GM10248 (cell line): ENCODE measurements at regions not wholly inside any gene's neighbourhood (a gene's known extent, or its start where the extent isn't known, plus 50 kb on each side); places are given as distances from the start of the nearest gene placed in this dataset.

ENCODE experiments used
- CTCF ChIA-PET: fragments of 300-600 bp; sonication (Branson Sonifier 250); formaldehyde crosslinking; extraction: SDS; loops from one replicate; lab custom pipeline; 2021; ENCODE audit warnings: antibody characterized with exemption; lab: Yijun Ruan, JAX
- POLR2A ChIA-PET: fragments of 350-650 bp; sonication (Branson Sonifier 250); formaldehyde crosslinking; extraction: SDS; loops from one replicate; lab custom pipeline; 2020; ENCODE audit warnings: antibody characterized with exemption; lab: Yijun Ruan, JAX
- DNase-seq: peaks from one replicate; pipeline ENCODE4 v3.0.0; 2012; ENCODE audit errors: extremely low spot score
- CTCF ChIP-seq: IDR thresholded peaks from 2 replicates; pipeline ENCODE4 v1.5.1; 2012; ENCODE audit warnings: mild to moderate bottlenecking, low read depth; ENCODE audit errors: extremely low read depth, missing control alignments, control extremely low read depth

DNA sequence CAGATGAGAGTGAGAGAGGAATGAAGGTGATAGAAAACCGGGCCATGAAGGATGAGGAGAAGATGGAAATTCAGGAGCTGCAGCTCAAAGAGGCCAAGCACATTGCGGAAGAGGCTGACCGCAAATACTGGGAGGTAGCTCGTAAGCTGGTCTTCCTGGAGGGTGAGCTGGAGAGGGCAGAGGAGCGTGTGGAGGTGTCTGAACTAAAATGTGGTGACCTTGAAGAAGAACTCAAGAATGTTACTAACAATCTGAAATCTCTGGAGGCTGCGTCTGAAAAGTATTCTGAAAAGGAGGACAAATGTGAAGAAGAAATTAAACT lies 88.9 kb downstream of the EOMES start:
- no peak for TF ChIP-seq CTCF
- POLR2A ChIA-PET: no interaction called here
- DNase-seq: no peak
- CTCF ChIA-PET: interaction anchor here (0.7 to 1.7 kb wide), 7 partner anchors 12 to 165 kb away, joined by 3 to 5 read pairs (median 3); no protein-coding TSS in a partner anchor

DNA sequence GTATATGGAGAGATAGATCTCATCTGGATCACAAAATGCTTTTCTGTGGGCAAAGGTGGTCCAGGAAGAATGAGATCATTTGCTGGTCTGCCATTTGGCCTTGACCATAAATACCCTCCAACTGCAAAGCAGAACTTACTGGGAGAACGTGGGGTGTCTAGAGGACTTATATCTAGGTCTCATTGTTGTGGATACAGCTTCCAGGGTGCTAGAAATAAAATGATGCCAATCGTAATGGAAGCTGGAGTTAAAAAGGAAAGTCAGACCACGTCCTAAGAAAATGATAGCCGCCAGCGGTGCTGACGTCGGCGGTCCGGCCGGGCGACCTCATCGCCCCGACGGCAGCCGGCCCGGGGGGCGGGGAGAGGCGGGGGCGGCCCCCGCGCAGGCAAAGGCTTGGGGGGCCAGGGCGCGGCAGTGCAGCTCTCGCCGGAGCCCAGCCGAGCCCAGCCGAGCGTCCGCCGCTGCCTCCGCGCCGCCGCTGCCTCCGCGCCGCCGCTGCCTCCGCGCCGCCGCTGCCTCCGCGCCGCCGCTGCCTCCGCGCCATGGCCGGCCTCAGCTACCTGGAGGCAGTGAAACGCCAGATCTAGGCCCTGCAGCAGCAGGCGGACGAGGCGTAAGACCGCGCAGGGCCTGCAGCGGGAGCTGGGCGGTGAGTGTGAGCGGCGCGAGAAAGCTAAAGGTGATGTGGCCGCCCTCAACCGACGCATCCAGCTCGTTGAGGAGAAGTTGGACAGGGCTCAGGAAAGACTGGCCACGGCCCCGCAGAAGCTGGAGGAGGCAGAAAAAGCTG lies 89.5 kb downstream of the EOMES start:
- ChIA-PET CTCF (interaction anchor here (1.0 to 1.7 kb wide), 6 partner anchors 17 to 165 kb away, joined by 3 to 5 read pairs (median 4); no protein-coding TSS in a partner anchor), POLR2A (no interaction called here)
- DNase-seq: peak; percentile 57
- TF ChIP-seq CTCF: no peak

GRCh38 chr3:27630885-27631284 lies 91.2 kb downstream of the EOMES start:
- POLR2A ChIA-PET: no interaction called here
- TF ChIP-seq CTCF: no peak
- DNase-seq: no peak
- CTCF ChIA-PET: no interaction called here

- POLR2A ChIA-PET: no interaction called here
Observed at GRCh38 chr3:27629366-27629765, 92.8 kb downstream of the EOMES start.

GRCh38 chr3:27628026-27628750 lies 93.9 kb downstream of the EOMES start:
- ChIA-PET CTCF (no interaction called here), POLR2A (no interaction called here)
- no peak for TF ChIP-seq CTCF
- DNase-seq: no peak

More at GRCh38 chr3:27629366-27629765, 92.8 kb downstream of the EOMES start:
- CTCF ChIA-PET: no interaction called here
- TF ChIP-seq CTCF: no peak
- DNase-seq: no peak

- TF ChIP-seq CTCF: no peak
- DNase-seq: no peak
- POLR2A ChIA-PET: no interaction called here
- CTCF ChIA-PET: no interaction called here
Observed at GRCh38 chr3:27626596-27627118, 95.5 kb downstream of the EOMES start.
